ENCODE measurements at regions not wholly inside any gene's neighbourhood (a gene's known extent, or its start where the extent isn't known, plus 50 kb on each side); places are given as distances from the start of the nearest gene placed in this dataset.

GRCh38 chr7:46212425-46213153, 291.5 kb upstream of the IGFBP3 start:
- DNase-seq = no peak
- intact Hi-C loops (cut with DNase I) = no loop called here

- no peak for DNase-seq
- intact Hi-C loops (cut with DNase I) = no loop called here
Observed at GRCh38 chr7:46210467-46210866, 289.4 kb upstream of the IGFBP3 start.

DNA sequence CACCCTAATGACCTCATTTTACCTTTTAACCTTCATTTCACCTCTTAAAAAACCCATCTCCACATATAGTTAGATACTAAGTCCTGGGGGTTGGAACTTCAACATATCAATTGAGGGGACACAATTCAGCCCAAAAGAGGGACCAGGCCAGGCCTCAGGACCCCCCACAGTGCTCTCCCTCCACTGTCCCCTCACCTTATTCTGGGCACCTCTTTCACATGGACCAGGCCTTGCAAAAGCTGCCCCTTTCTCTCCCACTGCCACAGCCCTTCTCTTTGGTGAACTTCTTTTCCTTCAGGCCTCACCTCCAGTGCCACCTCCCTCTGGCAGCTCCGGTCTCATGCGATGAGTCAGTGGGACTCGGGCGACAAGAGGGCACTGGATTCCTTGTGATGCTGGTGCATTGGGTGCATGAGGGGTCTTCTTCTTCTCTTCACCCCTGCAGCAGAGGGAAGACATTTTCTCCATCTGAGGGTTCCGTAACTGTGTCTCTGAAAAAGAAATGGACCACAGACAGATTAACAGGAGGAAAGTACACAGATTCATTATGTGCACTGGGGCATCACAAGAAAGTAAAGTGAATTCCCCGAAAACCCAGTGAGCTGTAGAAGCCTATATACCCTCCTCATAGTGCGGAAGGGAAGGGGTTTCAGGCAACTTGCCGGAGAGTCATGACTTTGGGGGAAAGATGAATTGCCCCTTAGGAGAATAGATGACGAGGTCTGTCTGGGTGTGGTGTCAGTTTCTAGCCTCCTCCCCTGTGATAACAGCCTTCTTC, 288.7 kb upstream of the IGFBP3 start:
- intact Hi-C loops (cut with DNase I) = no loop called here
- no peak for DNase-seq

- intact Hi-C loops (cut with DNase I) = no loop called here
- DNase-seq = no peak
Observed at GRCh38 chr7:46208635-46209525, 287.8 kb upstream of the IGFBP3 start.

DNA sequence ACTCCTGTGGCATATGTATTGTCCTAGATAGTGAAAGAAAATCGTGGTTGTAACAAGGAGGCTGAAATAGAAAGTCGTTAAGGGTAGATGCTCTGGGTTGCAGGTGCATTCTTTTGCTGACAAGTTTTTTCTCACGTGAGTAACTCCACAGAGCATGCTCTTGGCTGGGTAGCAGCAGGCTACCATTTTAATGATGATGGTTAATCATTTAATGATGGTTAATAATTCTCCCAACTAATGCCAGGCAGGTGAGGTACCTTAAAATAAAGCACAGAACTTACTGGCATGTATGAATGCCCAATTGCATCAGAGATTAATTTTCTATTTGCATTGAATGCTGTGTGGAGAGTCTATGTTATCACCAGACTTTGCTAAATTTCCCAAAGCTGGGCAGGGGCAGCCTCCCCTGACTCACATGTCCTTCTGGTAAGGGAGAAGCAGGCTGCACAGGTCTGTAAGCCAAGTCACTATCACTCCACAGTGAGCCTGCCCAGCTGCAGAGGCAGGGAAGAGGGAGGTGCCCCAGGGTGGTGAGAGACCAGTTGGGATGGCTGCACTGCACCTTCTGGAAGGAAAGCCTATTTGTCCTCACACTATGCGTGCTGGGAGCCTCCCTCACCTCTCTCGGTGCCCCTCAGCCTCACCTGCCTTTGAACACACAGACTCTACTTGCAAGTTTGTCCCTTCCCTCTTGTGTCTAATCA, 287.0 kb upstream of the IGFBP3 start:
- no peak for DNase-seq
- intact Hi-C loops (cut with DNase I) = no loop called here

- intact Hi-C loops (cut with DNase I) = no loop called here
- DNase-seq = no peak
Observed at GRCh38 chr7:46206476-46207060, 285.5 kb upstream of the IGFBP3 start.

DNA sequence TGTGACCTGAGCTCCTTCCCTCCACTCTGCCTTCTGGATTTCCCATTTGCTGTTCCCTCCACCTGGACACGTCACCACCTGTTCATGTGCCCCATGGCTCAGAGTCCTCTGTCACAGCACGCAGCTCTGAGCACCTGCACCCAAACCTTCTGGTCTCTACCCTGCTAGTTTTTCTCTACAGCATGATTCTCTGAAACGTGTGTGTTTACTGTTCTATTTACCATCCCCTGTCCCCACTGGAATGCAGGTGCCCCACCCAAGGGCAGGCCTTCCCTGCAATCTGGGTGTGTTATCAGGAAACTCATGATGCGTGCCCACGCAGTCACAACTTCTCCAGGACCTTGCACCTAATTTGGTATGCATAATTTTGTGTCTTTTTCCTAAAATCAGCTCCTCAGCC, 284.4 kb upstream of the IGFBP3 start:
- intact Hi-C loops (cut with DNase I) = no loop called here
- DNase-seq = no peak

DNA sequence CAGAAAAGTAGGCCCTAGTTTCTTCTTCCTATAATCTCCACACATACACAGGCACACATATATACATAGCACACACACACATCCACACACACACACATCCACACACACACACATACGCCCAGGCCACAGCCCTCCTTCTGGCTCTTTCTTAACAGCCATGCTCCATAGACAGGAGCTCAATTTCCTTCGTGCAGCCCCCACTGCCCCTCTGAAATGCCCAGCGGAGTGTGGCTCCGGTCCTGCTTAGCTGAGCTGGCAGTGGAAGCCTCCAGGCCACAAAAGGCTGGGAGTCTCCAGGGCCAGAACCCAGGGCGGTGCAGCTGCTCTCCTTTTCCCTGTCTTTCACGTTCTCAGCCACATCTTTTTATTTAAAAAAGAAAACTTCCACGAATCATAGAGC, 282.9 kb upstream of the IGFBP3 start:
- DNase-seq = no peak
- intact Hi-C loops (cut with DNase I) = no loop called here

GRCh38 chr7:46202379-46202778, 281.3 kb upstream of the IGFBP3 start:
- intact Hi-C loops (cut with DNase I) = no loop called here
- no peak for DNase-seq

- no peak for DNase-seq
- intact Hi-C loops (cut with DNase I) = no loop called here
Observed at GRCh38 chr7:46201961-46202360, 280.9 kb upstream of the IGFBP3 start.

GRCh38 chr7:46198701-46199100, 277.6 kb upstream of the IGFBP3 start:
- intact Hi-C loops (cut with DNase I) = no loop called here
- no peak for DNase-seq

GRCh38 chr7:46197785-46198540, 276.9 kb upstream of the IGFBP3 start:
- intact Hi-C loops (cut with DNase I) = no loop called here
- DNase-seq = no peak

- intact Hi-C loops (cut with DNase I) = no loop called here
- no peak for DNase-seq
Observed at GRCh38 chr7:46195934-46196333, 274.9 kb upstream of the IGFBP3 start.

- intact Hi-C loops (cut with DNase I) = no loop called here
Observed at GRCh38 chr7:46192271-46192670, 271.2 kb upstream of the IGFBP3 start.

GRCh38 chr7:46191776-46192175, 270.7 kb upstream of the IGFBP3 start:
- intact Hi-C loops (cut with DNase I) = no loop called here
- no peak for DNase-seq

More at GRCh38 chr7:46192271-46192670, 271.2 kb upstream of the IGFBP3 start:
- no peak for DNase-seq

DNA sequence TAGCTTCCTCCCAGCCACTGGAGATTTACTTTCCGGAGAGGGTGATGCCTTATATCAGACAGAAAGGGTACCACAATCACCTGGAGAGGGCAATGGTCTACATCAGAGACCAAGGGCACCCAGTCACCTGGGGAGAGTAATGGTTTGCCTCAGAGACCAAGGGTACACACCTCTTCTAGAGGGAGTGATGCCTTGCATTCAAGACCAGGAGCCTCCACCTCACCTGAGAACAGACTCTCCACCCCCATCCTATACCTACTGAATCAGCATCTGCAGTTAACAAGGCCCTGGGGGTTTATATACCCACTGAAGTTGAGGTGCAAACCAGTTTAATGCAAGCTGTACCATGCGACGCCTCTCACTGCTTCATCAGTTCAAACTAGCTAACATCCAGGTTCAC, 270.2 kb upstream of the IGFBP3 start:
- intact Hi-C loops (cut with DNase I) = no loop called here
- no peak for DNase-seq

GRCh38 chr7:46189255-46189790, 268.3 kb upstream of the IGFBP3 start:
- intact Hi-C loops (cut with DNase I) = no loop called here
- DNase-seq = no peak

- intact Hi-C loops (cut with DNase I) = no loop called here
- DNase-seq = no peak
Observed at GRCh38 chr7:46186131-46186530, 265.1 kb upstream of the IGFBP3 start.

DNA sequence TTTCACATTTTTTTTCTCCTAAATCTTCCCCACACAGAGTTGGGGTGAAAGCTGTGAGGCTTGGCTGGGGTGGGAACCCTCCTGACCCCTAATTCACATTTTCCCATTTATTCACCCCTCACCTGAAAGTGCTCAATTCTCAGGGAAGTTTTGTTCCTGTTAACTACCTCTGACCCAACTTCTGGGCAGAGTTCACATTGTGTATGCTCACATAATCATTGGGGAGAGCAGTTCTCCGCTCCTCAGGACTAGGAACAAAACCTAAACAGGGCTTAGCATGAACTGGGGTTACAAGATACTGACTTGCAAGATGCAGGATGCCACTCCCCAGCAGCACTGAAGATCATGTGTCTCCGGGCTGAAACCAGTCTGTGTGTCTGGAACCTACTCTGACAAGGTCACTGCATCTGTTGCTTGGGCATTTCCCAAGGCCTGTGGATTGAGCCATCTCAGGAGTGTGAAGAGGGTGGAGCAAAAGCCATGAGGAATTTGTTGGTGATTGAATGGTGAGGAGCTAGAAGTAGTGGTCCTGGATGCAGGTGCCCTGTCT, 258.1 kb upstream of the IGFBP3 start:
- DNase-seq = no peak
- intact Hi-C loops (cut with DNase I) = no loop called here
